HG02884 (cell line): ENCODE measurements at regions not wholly inside any gene's neighbourhood (a gene's known extent, or its start where the extent isn't known, plus 50 kb on each side); places are given as distances from the start of the nearest gene placed in this dataset.
A peak's percentile ranks its signal among the peaks of the same experiment; 100 is the strongest.

ENCODE experiments used
- ATAC-seq: cut with Tn5 transposase; IDR thresholded peaks from one replicate; pipeline ENCODE4 v1.9.1; 2021; ENCODE audit warnings: mild to moderate bottlenecking, moderate library complexity; ENCODE audit not compliant: unreplicated experiment

DNA sequence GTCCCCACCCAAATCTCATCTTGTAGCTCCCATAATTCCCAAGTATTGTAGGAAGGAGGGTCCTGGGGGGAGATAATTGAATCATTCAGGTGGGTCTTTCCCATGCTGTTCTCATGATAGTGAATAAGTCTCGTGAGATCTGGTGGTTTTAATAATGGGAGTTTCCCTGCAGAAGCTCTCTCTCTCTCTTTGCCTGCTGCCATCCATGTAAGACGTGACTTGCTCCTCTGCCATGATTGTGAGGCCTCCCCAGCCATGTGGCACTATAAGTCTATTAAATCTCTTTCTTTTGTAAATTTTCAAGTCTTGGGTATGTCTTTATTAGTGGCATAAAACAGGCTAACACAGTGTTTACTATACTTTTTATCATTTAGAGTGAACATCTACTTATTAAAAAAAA lies 338.8 kb downstream of the ANKRD7 start:
- ATAC-seq = no peak

DNA sequence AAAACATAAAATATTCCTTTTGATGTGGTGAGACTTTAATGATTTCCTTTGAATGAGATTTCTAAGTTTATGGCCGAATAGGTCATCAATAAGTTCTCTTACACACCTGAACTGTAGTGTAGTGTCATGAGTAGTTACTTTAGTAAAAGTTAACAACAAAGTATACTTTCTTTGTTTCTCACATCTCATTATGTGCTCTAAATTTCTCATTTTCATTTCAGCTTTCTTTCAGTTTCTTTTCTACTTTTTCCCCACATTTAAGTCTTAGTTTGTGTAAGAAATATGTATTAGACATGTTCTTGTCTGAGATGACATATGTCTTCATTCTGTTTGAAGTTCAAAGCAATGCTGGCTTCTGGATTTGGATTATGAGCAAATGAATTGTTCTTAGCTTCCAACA lies 348.1 kb downstream of the ANKRD7 start:
- no peak for ATAC-seq

DNA sequence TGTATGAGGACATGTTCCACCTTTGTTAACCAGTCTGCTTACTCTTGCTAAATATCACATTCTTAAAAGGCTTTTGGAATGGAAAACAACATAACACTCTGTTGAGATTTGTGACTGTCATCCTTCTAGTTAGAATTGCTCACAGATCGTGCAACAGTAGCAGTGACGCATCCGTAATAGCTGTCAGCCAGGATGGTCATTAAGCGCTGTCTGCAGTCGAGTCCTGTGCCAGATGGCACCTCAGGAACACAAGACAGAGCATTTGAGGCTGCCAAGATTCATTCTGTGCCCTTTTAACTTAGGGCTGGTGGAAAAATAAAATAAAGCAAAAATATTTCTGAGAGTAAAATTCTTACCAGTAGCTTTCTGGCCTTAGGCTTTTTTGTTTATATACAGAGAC lies 348.6 kb downstream of the ANKRD7 start:
- no peak for ATAC-seq

DNA sequence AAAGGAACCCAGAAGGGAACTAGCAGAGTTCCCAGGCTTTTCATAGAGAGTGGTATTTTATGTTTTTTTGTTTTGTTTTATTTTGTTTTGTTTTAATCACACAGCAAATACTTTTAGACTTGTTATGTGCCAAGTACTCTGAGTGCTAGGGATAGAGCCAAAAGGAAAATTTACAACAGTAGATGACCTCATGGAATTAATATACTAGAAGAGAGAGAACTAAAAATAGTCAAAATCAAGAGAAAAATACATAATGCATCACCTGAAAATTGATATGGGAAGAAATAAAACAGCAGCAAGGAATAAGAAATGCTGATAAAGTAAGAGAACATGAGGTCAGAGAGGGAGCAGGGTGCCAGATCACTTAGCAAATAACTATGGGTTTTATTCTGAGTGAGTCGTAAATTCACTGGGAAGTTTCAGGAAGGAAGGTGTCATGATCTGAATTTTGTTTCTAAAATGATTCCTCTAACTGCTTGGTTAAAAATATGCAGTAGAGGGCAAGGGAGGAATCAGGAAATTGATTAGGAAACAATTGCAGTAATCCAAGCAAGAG lies 351.0 kb downstream of the ANKRD7 start:
- ATAC-seq = no peak

DNA sequence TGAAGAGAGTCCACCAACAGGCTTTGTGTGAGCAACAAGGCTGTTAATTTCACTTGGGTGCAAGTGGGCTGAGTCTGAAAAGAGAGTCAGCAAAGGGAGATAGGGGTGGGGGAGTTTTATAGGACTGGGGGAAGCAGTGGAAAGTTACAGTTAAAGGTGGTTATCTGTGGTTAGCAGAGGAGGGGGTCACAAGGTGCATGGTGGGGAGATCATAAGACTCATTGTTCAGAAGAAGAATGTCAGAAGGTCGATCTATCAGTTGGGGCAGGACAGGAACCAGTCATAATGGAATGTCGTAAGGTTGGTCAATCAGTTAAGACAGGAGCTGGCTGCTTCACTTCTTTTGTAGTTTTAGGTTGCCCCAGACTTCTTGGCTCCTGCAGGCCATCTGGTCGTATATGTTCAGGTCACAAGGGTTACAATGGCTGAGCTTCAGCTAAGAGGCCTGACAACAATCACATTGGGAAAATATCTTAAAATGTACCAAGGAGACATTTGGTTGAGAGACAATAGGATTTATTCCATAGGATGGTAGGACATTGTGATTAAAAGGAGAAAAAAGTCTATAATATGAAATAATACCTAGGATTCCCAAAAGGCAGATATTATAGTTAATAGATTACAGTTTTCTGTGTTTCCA lies 356.4 kb downstream of the ANKRD7 start:
- no peak for ATAC-seq

DNA sequence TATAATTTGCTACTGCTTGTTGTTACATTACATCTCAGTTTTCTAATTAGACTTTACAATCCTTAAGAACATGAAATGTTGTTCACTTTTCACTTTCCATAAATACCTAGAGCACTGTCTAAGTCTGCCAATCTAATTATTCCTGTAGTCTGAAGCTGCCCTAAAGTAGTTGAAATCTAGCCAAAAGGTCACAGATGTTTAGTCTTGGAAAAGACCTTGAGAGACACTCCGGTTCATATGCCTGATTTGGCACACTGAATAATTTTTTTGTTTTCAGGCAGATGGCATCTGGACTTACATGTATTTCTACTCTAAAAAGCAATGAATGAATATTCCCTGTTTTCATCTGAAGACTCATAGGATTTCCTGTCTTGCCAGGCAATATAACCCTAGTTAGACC lies 359.1 kb downstream of the ANKRD7 start:
- ATAC-seq = no peak

DNA sequence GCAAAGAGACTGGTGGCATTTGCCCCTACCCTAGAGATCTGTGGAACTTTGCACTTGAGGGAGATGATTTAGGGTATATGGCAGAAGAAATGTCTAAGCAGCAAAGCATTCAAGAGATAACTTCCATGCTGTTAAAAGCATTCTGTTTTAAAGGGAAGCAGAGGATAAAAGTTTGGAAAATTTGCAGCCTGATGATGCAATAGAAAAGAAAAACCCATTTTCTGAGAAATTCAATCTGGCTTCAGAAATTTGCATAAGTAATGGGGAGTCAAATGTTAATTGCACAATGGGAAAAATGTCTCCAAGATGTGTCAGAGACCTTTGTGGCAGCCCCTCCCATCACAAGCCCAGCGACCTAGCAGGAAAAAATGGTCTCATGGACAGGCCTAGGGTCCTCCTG lies 361.7 kb downstream of the ANKRD7 start:
- ATAC-seq = no peak

DNA sequence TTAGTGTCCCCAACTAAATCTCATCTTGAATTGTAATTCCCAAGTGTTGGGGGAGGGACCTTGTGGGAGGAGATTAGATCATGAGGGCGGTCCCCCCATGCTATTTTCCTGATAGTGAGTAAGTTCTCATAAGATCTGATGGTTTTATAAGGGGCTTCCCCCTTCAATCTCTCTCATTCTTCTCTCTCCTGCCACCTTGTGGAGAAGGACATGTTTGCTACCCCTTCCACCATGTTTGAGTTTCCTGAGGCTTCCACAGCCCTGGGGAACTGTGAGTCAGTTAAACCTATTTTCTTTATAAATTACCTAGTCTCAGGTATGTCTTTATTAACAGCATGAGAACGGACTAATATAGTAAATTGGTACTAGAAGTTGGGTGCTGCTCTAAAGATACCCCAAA lies 365.6 kb downstream of the ANKRD7 start:
- ATAC-seq = peak; percentile 73

DNA sequence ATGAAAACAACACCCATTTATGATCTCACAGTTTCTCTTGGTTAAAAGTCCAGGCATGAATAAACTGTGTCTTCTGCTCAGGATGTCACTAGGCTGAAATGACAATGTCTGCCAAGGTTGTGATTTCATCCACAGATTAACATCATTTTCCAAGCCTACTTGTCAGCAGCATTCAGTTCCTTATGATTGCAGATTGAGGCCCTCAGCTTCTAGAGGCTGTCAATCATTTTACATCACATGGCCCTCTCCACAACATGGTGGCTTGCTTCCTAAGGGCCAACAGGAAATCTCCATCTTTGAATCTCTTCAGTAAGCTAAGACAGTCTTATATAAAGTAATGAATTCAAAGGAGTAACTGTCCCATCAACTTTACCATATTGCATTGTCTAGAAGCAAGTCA lies 377.6 kb downstream of the ANKRD7 start:
- ATAC-seq = no peak

DNA sequence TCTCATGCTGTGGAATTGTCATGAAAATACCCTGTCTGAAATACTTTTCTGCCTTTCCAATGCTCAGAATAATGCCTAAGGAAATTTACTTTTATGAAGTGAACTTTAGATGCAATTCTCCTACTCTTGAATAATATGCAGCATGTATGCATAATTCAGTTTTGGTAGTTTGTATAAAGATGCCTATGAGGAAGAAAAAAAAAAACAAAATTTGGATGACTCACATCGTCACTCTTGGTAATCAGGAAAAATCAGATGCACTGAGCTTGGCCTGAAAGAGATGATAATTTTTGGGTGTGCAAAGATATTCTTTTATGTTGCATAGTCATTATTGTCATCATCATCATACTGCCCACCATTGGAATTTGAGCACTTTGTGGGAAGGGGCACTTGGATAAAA lies 382.1 kb downstream of the ANKRD7 start:
- no peak for ATAC-seq

DNA sequence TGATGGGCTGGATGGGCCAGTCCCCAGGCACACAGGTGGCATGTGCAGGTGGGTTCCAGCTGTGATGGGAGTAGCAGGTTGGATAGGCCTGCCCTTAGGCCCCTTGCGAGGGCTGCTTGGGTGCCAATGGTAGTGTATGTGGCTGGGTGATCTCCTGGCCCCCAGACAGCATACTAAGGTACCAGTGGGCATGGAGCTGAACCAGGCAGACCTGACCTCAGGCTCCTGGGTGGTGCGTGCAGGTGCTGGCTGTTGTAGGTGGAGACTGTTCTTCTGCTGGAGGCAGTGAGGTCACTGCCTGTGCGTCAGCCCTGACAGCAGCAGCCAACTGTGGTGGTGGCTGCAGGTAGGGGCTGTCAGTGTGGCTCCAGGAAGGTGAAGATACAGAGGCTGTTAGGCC lies 384.7 kb downstream of the ANKRD7 start:
- no peak for ATAC-seq

DNA sequence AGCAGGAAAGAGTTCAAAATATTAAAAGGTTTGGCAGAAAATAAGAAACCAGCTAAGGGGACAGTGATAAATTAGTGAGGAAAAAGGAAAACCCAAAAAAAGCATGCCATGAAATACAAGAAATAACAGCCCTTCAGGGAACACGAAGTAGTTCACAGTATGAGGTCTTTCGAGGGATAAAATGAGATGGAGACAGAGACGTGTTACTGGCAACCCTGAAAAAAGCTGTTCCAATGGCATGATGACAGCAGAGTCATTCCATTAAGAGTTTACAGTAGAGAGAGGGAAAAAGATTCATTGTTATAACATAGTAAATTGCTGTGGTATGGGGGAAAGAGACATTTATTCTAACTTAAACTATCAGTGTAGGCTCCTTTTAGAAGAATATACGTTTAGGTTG lies 391.2 kb downstream of the ANKRD7 start:
- no peak for ATAC-seq

DNA sequence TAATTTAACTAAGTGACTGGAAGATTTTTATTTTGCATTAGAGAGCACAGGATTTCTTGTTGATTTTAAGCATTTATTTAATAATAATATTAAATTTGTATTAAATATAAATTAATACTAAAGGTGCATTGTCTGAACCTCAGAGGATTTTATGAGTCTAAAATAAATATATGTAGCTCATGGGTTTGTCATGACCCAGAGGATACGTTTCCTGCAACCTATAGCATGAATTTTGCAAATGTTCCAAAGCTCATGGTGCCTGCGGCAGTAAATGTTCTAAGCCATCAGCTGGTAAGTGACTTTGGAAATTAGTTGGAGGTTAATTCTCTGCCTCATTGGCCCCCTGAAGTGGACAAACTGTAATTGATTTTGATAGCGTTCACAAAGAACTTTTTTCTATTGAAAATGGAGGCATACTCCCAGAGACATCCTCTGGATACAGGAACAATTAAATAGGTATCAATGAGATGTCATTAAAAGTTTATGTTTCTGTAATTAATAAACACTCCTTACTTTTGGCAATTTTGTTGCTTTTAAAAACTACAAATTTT lies 397.4 kb downstream of the ANKRD7 start:
- ATAC-seq = no peak

DNA sequence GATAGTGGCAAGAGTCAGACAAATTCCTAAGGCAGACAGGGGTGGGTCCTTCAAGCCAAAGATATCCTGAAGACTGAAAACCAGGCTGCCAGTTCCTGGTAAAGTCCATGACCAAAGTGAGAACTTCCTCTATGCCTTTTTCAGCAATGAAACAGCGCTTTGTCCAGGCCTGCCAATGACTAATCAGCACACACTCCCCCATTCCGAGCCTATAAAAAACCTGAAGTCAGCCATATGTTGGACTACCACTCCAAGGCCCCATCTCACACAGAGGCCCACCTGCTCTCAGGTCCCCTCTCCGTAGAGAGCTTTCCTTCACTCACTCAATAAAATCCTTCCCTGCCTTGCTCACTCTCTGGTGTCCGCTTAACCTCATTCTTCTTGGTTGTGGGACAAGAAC lies 402.2 kb downstream of the ANKRD7 start:
- ATAC-seq = no peak

DNA sequence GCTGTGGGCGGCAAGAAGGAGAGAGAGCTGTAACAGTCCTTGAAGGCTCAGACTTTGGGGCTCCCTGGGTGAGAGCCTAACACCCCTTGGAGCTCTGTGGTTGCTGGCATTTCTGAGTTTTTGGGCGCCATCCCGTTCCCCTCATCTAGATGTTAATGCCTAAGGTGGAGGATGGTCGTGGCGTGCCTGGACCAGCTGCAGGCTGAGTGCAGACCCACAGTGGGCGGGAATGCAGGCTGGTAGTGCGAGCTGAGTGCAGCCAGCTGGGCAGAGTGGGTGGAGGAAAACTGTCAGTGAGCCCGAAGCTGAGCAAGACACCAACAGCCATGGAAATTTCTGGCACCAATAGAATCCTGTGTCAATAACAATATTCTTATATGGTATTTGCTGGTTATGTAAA lies 403.0 kb downstream of the ANKRD7 start:
- ATAC-seq = no peak

DNA sequence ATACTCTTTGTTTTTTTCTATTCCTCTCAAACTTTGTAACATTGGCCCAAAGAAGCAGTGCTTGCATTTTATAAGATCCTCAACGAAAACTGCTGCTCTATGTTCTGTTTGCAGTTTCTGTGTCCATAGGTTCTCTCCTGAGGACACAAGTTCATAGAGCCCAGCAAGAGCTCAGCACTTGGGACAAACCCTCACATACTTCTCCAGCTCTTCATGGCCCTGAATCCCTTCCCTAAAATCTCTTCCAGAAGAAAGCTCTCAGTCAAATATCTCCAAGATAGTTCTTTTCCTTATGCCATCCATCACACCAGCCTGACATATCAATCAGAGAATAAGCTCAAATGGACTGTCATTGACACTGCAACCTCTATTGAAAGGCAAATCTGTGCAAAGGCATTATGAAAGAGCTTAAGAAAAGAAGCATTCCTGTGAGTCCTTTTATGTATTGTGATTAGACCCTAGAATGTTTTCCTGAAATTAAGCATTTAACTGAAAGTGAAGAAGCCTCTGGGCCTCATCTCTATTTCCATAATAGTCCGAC lies 405.5 kb downstream of the ANKRD7 start:
- ATAC-seq = no peak

DNA sequence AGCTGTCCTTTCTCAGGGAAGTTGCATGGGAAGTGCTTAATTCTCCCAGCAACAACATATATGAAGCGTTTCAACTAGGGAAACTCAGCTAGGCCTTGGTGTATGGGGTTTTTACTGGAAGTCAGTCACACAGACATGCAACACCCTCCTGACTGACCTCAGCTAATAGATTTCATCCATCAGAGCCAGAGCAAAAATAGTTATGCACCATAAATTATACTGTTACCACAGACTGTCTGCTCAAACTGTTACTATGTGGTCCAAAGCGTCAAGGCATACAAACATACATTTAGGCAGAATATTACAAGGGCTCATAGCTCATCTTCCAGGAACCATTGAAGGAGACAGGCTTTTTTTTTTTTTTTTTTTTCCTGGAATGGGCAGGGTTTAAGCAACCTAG lies 417.9 kb downstream of the ANKRD7 start:
- no peak for ATAC-seq

DNA sequence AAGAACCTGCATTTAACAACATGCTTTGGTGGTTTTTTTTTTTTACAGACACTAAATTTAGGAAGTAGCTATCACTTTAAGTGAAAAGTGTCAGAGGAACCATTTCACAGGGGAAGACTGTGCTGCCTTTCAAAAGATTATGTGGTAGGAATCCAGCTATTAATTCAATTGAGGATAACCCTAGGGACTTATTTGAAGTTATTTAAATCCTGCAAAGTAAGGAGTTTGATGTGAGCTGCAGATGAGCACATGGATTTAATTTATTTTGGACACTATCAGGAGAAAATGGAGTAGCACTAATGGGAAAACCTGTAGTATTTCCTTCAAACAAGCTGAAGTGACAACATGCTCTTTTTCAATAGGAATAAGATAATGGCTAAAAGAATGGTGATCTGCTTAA lies 419.8 kb downstream of the ANKRD7 start:
- ATAC-seq = no peak

DNA sequence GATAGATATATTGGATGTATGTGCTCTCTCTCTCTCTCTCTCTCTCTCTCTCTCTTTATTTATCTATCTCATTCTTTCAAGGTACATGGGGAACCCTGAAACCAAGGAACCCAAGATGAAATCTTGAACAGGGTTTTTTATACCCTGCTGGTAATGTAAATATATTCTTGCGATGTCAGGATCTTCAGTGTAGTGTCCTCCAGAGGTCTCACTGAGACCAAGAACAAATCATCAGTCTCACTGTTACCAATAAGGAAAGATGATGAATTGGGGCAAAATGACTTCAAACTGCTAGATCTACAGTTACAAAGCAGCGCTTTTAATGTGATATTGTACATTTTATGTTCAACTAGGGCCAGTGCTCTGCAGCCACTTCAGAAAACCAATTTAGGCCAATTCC lies 423.5 kb downstream of the ANKRD7 start:
- no peak for ATAC-seq

DNA sequence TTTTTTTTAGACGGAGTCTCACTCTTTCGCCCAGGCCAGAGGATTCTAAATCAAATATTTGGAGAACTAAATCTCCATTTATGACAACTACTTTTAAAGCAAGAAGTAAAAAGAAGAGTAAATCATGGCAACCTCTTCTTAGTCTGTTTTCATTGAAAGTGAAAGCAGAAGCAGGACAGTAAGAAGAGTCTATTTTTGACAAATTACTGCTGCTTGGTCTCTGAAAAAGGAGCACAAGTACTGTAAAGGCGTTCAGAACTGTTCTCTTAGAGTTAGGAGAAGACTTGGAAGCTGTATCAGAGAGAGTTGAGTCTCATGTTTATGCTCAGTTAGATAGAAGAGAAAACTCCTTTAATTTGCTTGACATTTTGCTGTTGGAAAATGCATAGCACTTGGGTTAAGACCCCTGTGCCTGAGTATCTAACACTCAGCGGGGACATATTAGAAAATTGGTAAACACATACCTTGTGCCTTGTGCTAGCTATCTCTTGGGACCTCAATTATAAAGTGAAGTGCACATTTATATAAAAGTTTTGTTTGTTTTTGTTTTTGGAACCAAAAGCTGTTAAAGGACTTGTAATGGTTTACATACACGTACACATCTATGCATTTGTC lies 433.0 kb downstream of the ANKRD7 start:
- ATAC-seq = peak; percentile 85

DNA sequence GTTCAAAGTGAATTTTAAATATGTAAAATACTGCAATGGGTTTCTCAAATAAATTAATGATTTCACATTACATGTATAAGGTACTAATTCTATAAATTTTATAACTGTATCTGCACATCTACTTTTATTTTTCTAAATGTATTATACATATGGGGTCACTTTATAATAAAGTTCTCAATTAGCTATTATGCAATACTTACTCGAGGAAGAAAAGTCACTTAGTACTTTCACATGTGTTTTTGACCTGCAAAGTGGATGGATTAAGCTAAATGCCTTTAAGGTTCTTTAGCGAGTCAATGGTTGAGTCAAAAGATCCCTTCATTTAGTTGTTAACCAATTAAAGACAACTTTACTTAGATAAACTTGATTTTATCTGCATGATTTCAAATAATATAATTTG lies 437.8 kb downstream of the ANKRD7 start:
- ATAC-seq = no peak

DNA sequence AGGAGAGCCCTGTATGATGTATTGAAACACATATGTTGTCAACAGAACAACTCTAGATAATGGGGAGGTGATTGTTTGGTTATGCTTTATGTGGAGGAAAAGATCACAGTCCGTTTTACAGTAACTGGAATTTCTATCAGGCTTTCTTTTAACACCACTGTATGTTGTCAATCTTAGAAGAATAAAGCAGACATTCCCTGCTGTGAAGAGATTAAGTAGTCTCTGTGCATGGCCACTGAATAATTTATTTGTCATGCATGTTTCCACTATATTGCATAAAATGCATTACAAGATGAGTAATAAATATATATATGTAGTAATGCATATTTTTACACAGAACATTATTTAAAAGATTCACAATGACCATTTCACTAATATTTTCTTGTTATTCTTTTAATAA lies 440.0 kb downstream of the ANKRD7 start:
- ATAC-seq = no peak
